ENCODE measurements at regions not wholly inside any gene's neighbourhood (a gene's known extent, or its start where the extent isn't known, plus 50 kb on each side); places are given as distances from the start of the nearest gene placed in this dataset.

DNA sequence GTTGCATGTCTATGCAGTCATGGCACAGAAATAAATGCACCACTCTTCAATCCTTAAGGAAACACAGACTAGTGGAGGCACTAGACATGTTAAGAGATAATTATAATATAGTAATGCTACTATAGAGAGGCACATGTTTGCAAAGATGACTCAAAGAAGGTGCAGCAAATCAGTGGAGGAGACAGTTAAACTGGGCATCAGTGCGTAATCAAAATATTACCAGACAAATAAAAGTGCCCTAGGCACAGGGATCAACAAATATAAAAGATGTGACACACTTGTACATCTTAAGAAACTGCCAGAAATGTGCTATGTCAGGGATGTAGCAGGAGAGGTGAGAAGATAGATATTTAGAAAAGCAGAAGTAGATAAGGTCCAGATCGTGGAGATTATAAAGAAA is 642.1 kb downstream of the SLCO4C1 start:
- H3K36me3 ChIP-seq (ENCODE audit: insufficient read depth) = no peaks in the 10 kb centered on the region
- no peaks in the 10 kb centered on the region for H3K79me2 ChIP-seq (replicated peaks; ENCODE audit: insufficient read depth)
- 0 out of 2 replicates have a peak, but pooled peaks cover 7% of the 10 kb centered on the region for H3K4me1 ChIP-seq (ENCODE audit: insufficient read depth)
- Mint-ChIP-seq H3K27me3 (ENCODE audit: insufficient read depth, low read depth, poor library complexity) (no peaks in the 10 kb centered on the region), H3K4me1 (peaks cover 8% of the 10 kb centered on the region; the same call in 2 of the 3 replicates), H3K4me3 (no peak overlapping the region), H3K36me3 (ENCODE audit: low read depth) (no peaks in the 10 kb centered on the region), H3K9me3 (no peaks in the 10 kb centered on the region), H3K27ac (no peak overlapping the region)
- no peaks in the 10 kb centered on the region for H3K9me2 ChIP-seq (ENCODE audit: insufficient read depth)
- no peak for ATAC-seq
- H3K27ac ChIP-seq (ENCODE audit: low read depth) = no peak overlapping the region
- no peaks in the 10 kb centered on the region for H3K27me3 ChIP-seq (ENCODE audit: insufficient read depth)
- H3K4me3 ChIP-seq = no peak overlapping the region
- no peak for TF ChIP-seq STAT1 (IDR thresholded peaks at IDR 0.05; ENCODE audit: unreplicated experiment)
- TF ChIP-seq, protein P1, sequence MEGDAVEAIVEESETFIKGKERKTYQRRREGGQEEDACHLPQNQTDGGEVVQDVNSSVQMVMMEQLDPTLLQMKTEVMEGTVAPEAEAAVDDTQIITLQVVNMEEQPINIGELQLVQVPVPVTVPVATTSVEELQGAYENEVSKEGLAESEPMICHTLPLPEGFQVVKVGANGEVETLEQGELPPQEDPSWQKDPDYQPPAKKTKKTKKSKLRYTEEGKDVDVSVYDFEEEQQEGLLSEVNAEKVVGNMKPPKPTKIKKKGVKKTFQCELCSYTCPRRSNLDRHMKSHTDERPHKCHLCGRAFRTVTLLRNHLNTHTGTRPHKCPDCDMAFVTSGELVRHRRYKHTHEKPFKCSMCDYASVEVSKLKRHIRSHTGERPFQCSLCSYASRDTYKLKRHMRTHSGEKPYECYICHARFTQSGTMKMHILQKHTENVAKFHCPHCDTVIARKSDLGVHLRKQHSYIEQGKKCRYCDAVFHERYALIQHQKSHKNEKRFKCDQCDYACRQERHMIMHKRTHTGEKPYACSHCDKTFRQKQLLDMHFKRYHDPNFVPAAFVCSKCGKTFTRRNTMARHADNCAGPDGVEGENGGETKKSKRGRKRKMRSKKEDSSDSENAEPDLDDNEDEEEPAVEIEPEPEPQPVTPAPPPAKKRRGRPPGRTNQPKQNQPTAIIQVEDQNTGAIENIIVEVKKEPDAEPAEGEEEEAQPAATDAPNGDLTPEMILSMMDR (conservative IDR thresholded peaks at IDR 0.05; ENCODE audit: low read depth in 2 of 2) = no peak
- TF ChIP-seq, protein P2, sequence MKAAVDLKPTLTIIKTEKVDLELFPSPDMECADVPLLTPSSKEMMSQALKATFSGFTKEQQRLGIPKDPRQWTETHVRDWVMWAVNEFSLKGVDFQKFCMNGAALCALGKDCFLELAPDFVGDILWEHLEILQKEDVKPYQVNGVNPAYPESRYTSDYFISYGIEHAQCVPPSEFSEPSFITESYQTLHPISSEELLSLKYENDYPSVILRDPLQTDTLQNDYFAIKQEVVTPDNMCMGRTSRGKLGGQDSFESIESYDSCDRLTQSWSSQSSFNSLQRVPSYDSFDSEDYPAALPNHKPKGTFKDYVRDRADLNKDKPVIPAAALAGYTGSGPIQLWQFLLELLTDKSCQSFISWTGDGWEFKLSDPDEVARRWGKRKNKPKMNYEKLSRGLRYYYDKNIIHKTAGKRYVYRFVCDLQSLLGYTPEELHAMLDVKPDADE (IDR thresholded peaks at IDR 0.05) = no peak
- no peak for TF ChIP-seq ZNF114 (CRISPR knock-in tag; IDR thresholded peaks at IDR 0.05)
- TF ChIP-seq ZNF331 (CRISPR knock-in tag; IDR thresholded peaks at IDR 0.05; ENCODE audit: low read depth) = no peak
- TF ChIP-seq, protein P3, sequence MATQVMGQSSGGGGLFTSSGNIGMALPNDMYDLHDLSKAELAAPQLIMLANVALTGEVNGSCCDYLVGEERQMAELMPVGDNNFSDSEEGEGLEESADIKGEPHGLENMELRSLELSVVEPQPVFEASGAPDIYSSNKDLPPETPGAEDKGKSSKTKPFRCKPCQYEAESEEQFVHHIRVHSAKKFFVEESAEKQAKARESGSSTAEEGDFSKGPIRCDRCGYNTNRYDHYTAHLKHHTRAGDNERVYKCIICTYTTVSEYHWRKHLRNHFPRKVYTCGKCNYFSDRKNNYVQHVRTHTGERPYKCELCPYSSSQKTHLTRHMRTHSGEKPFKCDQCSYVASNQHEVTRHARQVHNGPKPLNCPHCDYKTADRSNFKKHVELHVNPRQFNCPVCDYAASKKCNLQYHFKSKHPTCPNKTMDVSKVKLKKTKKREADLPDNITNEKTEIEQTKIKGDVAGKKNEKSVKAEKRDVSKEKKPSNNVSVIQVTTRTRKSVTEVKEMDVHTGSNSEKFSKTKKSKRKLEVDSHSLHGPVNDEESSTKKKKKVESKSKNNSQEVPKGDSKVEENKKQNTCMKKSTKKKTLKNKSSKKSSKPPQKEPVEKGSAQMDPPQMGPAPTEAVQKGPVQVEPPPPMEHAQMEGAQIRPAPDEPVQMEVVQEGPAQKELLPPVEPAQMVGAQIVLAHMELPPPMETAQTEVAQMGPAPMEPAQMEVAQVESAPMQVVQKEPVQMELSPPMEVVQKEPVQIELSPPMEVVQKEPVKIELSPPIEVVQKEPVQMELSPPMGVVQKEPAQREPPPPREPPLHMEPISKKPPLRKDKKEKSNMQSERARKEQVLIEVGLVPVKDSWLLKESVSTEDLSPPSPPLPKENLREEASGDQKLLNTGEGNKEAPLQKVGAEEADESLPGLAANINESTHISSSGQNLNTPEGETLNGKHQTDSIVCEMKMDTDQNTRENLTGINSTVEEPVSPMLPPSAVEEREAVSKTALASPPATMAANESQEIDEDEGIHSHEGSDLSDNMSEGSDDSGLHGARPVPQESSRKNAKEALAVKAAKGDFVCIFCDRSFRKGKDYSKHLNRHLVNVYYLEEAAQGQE (IDR thresholded peaks at IDR 0.05; ENCODE audit: unreplicated experiment) = no peak
- no peak for TF ChIP-seq NANOG (IDR thresholded peaks at IDR 0.05; ENCODE audit: borderline replicate concordance)
- no peak for TF ChIP-seq POLR2AphosphoS5 (IDR thresholded peaks at IDR 0.05; ENCODE audit: low read depth)
- TF ChIP-seq JUNB (IDR thresholded peaks at IDR 0.05; ENCODE audit: unreplicated experiment) = no peak
- TF ChIP-seq CREB1 (CRISPR knock-in tag; IDR thresholded peaks at IDR 0.05; ENCODE audit: low read depth) = no peak
- no peak for TF ChIP-seq EZH2 (IDR thresholded peaks at IDR 0.05; ENCODE audit: low read depth, unreplicated experiment)
- TF ChIP-seq, protein P4, sequence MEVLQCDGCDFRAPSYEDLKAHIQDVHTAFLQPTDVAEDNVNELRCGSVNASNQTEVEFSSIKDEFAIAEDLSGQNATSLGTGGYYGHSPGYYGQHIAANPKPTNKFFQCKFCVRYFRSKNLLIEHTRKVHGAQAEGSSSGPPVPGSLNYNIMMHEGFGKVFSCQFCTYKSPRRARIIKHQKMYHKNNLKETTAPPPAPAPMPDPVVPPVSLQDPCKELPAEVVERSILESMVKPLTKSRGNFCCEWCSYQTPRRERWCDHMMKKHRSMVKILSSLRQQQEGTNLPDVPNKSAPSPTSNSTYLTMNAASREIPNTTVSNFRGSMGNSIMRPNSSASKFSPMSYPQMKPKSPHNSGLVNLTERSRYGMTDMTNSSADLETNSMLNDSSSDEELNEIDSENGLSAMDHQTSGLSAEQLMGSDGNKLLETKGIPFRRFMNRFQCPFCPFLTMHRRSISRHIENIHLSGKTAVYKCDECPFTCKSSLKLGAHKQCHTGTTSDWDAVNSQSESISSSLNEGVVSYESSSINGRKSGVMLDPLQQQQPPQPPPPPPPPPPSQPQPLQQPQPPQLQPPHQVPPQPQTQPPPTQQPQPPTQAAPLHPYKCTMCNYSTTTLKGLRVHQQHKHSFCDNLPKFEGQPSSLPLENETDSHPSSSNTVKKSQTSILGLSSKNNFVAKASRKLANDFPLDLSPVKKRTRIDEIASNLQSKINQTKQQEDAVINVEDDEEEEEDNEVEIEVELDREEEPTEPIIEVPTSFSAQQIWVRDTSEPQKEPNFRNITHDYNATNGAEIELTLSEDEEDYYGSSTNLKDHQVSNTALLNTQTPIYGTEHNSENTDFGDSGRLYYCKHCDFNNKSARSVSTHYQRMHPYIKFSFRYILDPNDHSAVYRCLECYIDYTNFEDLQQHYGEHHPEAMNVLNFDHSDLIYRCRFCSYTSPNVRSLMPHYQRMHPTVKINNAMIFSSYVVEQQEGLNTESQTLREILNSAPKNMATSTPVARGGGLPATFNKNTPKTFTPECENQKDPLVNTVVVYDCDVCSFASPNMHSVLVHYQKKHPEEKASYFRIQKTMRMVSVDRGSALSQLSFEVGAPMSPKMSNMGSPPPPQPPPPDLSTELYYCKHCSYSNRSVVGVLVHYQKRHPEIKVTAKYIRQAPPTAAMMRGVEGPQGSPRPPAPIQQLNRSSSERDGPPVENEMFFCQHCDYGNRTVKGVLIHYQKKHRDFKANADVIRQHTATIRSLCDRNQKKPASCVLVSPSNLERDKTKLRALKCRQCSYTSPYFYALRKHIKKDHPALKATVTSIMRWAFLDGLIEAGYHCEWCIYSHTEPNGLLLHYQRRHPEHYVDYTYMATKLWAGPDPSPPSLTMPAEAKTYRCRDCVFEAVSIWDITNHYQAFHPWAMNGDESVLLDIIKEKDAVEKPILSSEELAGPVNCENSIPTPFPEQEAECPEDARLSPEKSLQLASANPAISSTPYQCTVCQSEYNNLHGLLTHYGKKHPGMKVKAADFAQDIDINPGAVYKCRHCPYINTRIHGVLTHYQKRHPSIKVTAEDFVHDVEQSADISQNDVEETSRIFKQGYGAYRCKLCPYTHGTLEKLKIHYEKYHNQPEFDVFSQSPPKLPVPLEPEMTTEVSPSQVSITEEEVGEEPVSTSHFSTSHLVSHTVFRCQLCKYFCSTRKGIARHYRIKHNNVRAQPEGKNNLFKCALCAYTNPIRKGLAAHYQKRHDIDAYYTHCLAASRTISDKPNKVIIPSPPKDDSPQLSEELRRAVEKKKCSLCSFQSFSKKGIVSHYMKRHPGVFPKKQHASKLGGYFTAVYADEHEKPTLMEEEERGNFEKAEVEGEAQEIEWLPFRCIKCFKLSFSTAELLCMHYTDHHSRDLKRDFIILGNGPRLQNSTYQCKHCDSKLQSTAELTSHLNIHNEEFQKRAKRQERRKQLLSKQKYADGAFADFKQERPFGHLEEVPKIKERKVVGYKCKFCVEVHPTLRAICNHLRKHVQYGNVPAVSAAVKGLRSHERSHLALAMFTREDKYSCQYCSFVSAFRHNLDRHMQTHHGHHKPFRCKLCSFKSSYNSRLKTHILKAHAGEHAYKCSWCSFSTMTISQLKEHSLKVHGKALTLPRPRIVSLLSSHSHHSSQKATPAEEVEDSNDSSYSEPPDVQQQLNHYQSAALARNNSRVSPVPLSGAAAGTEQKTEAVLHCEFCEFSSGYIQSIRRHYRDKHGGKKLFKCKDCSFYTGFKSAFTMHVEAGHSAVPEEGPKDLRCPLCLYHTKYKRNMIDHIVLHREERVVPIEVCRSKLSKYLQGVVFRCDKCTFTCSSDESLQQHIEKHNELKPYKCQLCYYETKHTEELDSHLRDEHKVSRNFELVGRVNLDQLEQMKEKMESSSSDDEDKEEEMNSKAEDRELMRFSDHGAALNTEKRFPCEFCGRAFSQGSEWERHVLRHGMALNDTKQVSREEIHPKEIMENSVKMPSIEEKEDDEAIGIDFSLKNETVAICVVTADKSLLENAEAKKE (CRISPR knock-in tag; IDR thresholded peaks at IDR 0.05) = no peak
- TF ChIP-seq EZH2phosphoT487 (IDR thresholded peaks at IDR 0.05; ENCODE audit: unreplicated experiment) = no peak
- H3F3A ChIP-seq (replicated peaks; ENCODE audit: low read depth) = no peaks in the 10 kb centered on the region
- H2AFZ ChIP-seq = no peak overlapping the region
- no peaks in the 10 kb centered on the region for H4K20me1 ChIP-seq (replicated peaks; ENCODE audit: insufficient read depth)
- H3K4me2 ChIP-seq = no peak overlapping the region
- no peak for DNase-seq (ENCODE audit: low spot score)
